Peyer's patch (tissue), 4 donors: ENCODE measurements at regions not wholly inside any gene's neighbourhood (a gene's known extent, or its start where the extent isn't known, plus 50 kb on each side); places are given as distances from the start of the nearest gene placed in this dataset.

Experiments used
- CTCF ChIP-seq, 6 experiments: fragments of 450-650 bp in 4 of 6; fragments of 200-600 bp in 2 of 6; sonication (generic) in 1 of 6; IDR thresholded peaks; one replicate each; pipeline ENCODE4 v1.5.1; 2017 to 2019; ENCODE audit warnings: antibody characterized with exemption in 6 of 6, mild to moderate bottlenecking in 3 of 6, moderate library complexity in 1 of 6
- POLR2A ChIP-seq, 2 donors: fragments of 450-650 bp; IDR thresholded peaks; one replicate each; pipeline ENCODE4 v1.5.1; 2017; ENCODE audit warnings: antibody characterized with exemption in 2 of 2, mild to moderate bottlenecking in 2 of 2, moderate library complexity in 2 of 2

GRCh38 chr2:2707206-2707991, 376.3 kb upstream of the MYT1L start:
- TF ChIP-seq CTCF (IDR thresholded peaks at IDR 0.05) = no peak
- TF ChIP-seq POLR2A (IDR thresholded peaks at IDR 0.05) = no peak
